B cell (primary cell): ENCODE measurements at regions not wholly inside any gene's neighbourhood (a gene's known extent, or its start where the extent isn't known, plus 50 kb on each side); places are given as distances from the start of the nearest gene placed in this dataset.

Source experiments
- ATAC-seq: fragments of 200-7000 bp; cut with Tn5 transposase; one replicate; pipeline ENCODE4 v1.10.0; 2021; ENCODE audit warnings: low read depth, mild to moderate bottlenecking, moderate number of reproducible peaks, moderate library complexity
- CTCF ChIA-PET: fragments of 350-600 bp; sonication (Branson Sonifier 250); formaldehyde crosslinking; loops from one replicate; lab custom pipeline; 2021; ENCODE audit warnings: antibody characterized with exemption, inconsistent platforms; lab: Charles Lee
- POLR2A ChIA-PET: fragments of 350-600 bp; sonication (Branson Sonifier 250); formaldehyde crosslinking; loops from one replicate; lab custom pipeline; 2021; ENCODE audit warnings: antibody characterized with exemption; lab: Charles Lee
- DNase-seq: peaks from one replicate; pipeline ENCODE4 v3.0.0; 2013
- H2AFZ ChIP-seq: 2 replicates; pipeline ENCODE4 v1.6.1; 2012; ENCODE audit warnings: mild to moderate bottlenecking, low read depth, low read length; ENCODE audit not compliant: insufficient read depth, poor library complexity, severe bottlenecking
- H3K27ac ChIP-seq, 2 donors: 1 replicate in 1 of 2; 2 replicates in 1 of 2; pipeline ENCODE4 v1.5.1; 2012 to 2013; ENCODE audit warnings: low read length in 2 of 2, mild to moderate bottlenecking in 2 of 2, moderate library complexity in 1 of 2
- H3K27me3 ChIP-seq, 4 experiments: fragments of 200-600 bp in 1 of 4; sonication (generic) in 1 of 4; replicated peaks in 1 of 4; 1 replicate in 2 of 4; 2 replicates in 2 of 4; pipeline versions ENCODE4 v1.6.1 to v1.7.0; 2013 to 2016; ENCODE audit warnings: low read length in 3 of 4, mild to moderate bottlenecking in 2 of 4, mixed read lengths in 1 of 4, moderate library complexity in 1 of 4; ENCODE audit not compliant: insufficient read depth in 4 of 4, control insufficient read depth in 3 of 4; ENCODE audit errors: control extremely low read depth in 1 of 4
- H3K36me3 ChIP-seq, 2 experiments: replicated peaks in 1 of 2; 1 replicate in 1 of 2; 2 replicates in 1 of 2; pipeline versions ENCODE4 v1.6.1 to v1.7.1; 2013; ENCODE audit warnings: low read length in 1 of 2; ENCODE audit not compliant: insufficient read depth in 2 of 2, control insufficient read depth in 1 of 2; ENCODE audit errors: control extremely low read depth in 1 of 2, extremely low read depth in 1 of 2
- H3K4me1 ChIP-seq, 2 donors: fragments of 200-600 bp in 1 of 2; sonication (generic) in 1 of 2; 1 replicate in 1 of 2; 2 replicates in 1 of 2; pipeline versions ENCODE4 v1.5.1 to v1.6.1; 2013 to 2017; ENCODE audit warnings: low read length in 2 of 2; ENCODE audit not compliant: control insufficient read depth in 2 of 2, insufficient read depth in 2 of 2
- H3K4me2 ChIP-seq: replicated peaks from 2 replicates; pipeline ENCODE3; 2012; ENCODE audit warnings: mild to moderate bottlenecking, low read depth, low read length; ENCODE audit not compliant: poor library complexity, severe bottlenecking
- H3K4me3 ChIP-seq, 5 experiments: fragments of 200-600 bp in 1 of 5; sonication (generic) in 1 of 5; 1 replicate in 3 of 5; 2 replicates in 2 of 5; pipeline versions ENCODE4 v1.5.1 to v1.7.0; 2011 to 2016; ENCODE audit warnings: low read length in 4 of 5, mild to moderate bottlenecking in 4 of 5, low read depth in 2 of 5, control low read depth in 1 of 5, moderate library complexity in 1 of 5; ENCODE audit not compliant: insufficient read depth in 1 of 5; ENCODE audit errors: control extremely low read depth in 1 of 5, extremely low read depth in 1 of 5
- H3K79me2 ChIP-seq: fragments of 200-600 bp; sonication (generic); one replicate; pipeline ENCODE4 v1.6.0; 2016; ENCODE audit warnings: low read length; ENCODE audit not compliant: control insufficient read depth, insufficient read depth
- H3K9ac ChIP-seq: fragments of 200-600 bp; sonication (generic); 2 replicates; pipeline ENCODE4 v1.6.1; 2017; ENCODE audit warnings: mild to moderate bottlenecking, low read length, moderate library complexity
- H3K9me3 ChIP-seq, 3 donors: one replicate each; pipeline versions ENCODE4 v1.6.1 to v1.7.1; 2013; ENCODE audit warnings: low read length in 2 of 3; ENCODE audit not compliant: control insufficient read depth in 2 of 3, insufficient read depth in 1 of 3; ENCODE audit errors: control extremely low read depth in 1 of 3
- H4K20me1 ChIP-seq: 2 replicates; pipeline ENCODE4 v1.6.0; 2012; ENCODE audit warnings: mild to moderate bottlenecking, low read length; ENCODE audit not compliant: insufficient read depth, control insufficient read depth, poor library complexity, severe bottlenecking
- H3K27ac Mint-ChIP-seq: one replicate; pipeline ENCODE4 v1.8.0; 2021; ENCODE audit warnings: mixed read lengths
- H3K27me3 Mint-ChIP-seq: one replicate; pipeline ENCODE4 v1.8.0; 2021; ENCODE audit warnings: mixed read lengths
- H3K4me1 Mint-ChIP-seq: one replicate; pipeline ENCODE4 v1.8.0; 2021; ENCODE audit warnings: mixed read lengths
- H3K4me3 Mint-ChIP-seq: one replicate; pipeline ENCODE4 v1.8.0; 2021; ENCODE audit warnings: mixed read lengths
- H3K9me3 Mint-ChIP-seq: one replicate; pipeline ENCODE4 v1.8.0; 2022; ENCODE audit warnings: mixed read lengths; ENCODE audit not compliant: insufficient read depth
- CTCF ChIP-seq: fragments of 200-600 bp; IDR thresholded peaks from one replicate; pipeline ENCODE4 v1.8.0; 2022; ENCODE audit warnings: antibody characterized with exemption, mild to moderate bottlenecking
- EZH2 ChIP-seq: IDR thresholded peaks from 2 replicates; pipeline ENCODE4 v1.6.1; 2012; ENCODE audit warnings: borderline replicate concordance, low read depth, mild to moderate bottlenecking, moderate library complexity, low read length; ENCODE audit not compliant: insufficient read depth, poor library complexity, severe bottlenecking
- WGBS: methylation state at CpG from one replicate; pipeline ENCODE4 v1.1.5; 2013; ENCODE audit warnings: missing lambda C conversion rate; ENCODE audit not compliant: insufficient coverage; 5-methylcytosine and 5-hydroxymethylcytosine counted together
- intact Hi-C: fragments of 100-400 bp; cut with micrococcal nuclease; formaldehyde crosslinking; loops from one replicate; pipeline ENCODE4 v1.10.0; 2022

DNA sequence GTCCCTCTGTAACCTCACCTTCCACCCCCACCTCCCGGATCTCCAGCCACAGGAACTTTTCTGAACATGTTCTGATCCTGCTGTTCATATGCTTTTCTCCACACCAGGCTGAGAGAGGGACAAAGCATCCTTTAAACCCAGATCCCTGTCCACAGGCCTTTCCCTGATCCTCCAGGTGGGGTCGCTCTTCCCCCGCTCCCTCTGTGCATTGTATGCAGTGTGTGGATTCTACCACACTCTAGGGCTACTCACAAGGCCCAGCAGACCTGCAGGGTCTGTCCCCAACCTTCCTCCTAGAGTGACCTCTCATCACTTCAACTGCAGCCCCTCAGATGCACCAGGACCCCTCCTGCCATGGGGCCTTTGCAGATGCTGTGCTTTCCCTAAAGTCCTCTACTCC lies 1200.6 kb downstream of the UQCRFS1 start:
- Histone ChIP-seq H3K9me3 (peaks cover 0 to 16% (median 1%) of the 10 kb centered on the region in 3 donors), H3K4me1 (no peaks in the 10 kb centered on the region), H3K27me3 (no peaks in the 10 kb centered on the region), H3K4me2 (no peak overlapping the region), H2AFZ (no peak overlapping the region), H3K9ac (no peak overlapping the region), H3K4me3 (no peak overlapping the region), H4K20me1 (no peaks in the 10 kb centered on the region), H3K79me2 (no peaks in the 10 kb centered on the region), H3K36me3 (no peaks in the 10 kb centered on the region), H3K27ac (no peak overlapping the region)
- intact Hi-C loops, result no loop called here
- H3K27me3 Mint-ChIP-seq, result no peaks in the 10 kb centered on the region
- no peak overlapping the region for H3K27ac Mint-ChIP-seq
- TF ChIP-seq EZH2 (no peak), CTCF (no peak)
- DNase-seq (no peak), ATAC-seq (no peak)
- POLR2A ChIA-PET, result no interaction called here
- H3K9me3 Mint-ChIP-seq, result peaks cover 5% of the 10 kb centered on the region
- no peak overlapping the region for H3K4me3 Mint-ChIP-seq
- CTCF ChIA-PET, result no interaction called here
- no peaks in the 10 kb centered on the region for H3K4me1 Mint-ChIP-seq
- 56% methylated on average over 3 of the region's 3 CpGs for WGBS

- no peaks in the 10 kb centered on the region for H3K4me1 Mint-ChIP-seq
- H4K20me1 ChIP-seq, result no peaks in the 10 kb centered on the region
- no peak for TF ChIP-seq EZH2
- no peak for TF ChIP-seq CTCF
- no peak overlapping the region for H3K4me2 ChIP-seq
- H3K9ac ChIP-seq, result no peak overlapping the region
- no peak for DNase-seq
- no peak overlapping the region for H3K4me3 Mint-ChIP-seq
- H3K9me3 ChIP-seq, result peaks cover 0 to 16% (median 1%) of the 10 kb centered on the region in 3 donors
- no peaks in the 10 kb centered on the region for H3K27me3 Mint-ChIP-seq
- H3K9me3 Mint-ChIP-seq, result peaks cover 5% of the 10 kb centered on the region
- no peak overlapping the region for H3K27ac Mint-ChIP-seq
- no peak overlapping the region for H2AFZ ChIP-seq
- intact Hi-C loops, result no loop called here
- no peaks in the 10 kb centered on the region for H3K27me3 ChIP-seq
- 100% methylated on average over 1 of the region's 6 CpGs for WGBS
- H3K79me2 ChIP-seq, result no peaks in the 10 kb centered on the region
- no peak for ATAC-seq
- no peak overlapping the region for H3K27ac ChIP-seq
- ChIA-PET POLR2A (no interaction called here), CTCF (no interaction called here)
- H3K4me3 ChIP-seq, result no peak overlapping the region
- H3K4me1 ChIP-seq, result no peaks in the 10 kb centered on the region
- no peaks in the 10 kb centered on the region for H3K36me3 ChIP-seq
Observed at GRCh38 chr19:28010656-28011055, 1202.3 kb downstream of the UQCRFS1 start.
